ENCODE measurements at regions not wholly inside any gene's neighbourhood (a gene's known extent, or its start where the extent isn't known, plus 50 kb on each side); places are given as distances from the start of the nearest gene placed in this dataset.

DNA sequence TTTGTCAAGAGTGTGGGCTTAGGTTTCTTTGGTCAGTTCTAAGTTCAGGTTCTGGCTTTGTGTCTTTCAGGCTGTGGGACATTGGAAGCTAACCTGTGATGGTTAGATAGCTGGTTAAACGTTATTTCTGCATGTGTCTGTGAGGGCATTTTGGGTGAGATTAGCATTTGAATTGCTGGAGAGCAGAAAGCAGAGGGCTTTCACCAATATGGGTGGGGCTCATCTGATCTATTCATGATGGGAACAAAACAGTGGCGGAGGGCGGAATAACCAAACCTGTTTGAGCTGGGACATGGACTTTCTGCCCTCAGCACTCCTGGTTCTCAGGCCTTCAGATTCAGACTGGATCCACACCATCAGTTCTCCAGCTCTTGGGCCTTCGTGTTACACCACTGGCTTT, 195.4 kb downstream of the KLF13 start:
- no peak for DNase-seq (ENCODE audit: low spot score)
- no peak for TF ChIP-seq CTCF (IDR thresholded peaks at IDR 0.05; ENCODE audit: extremely low read depth, missing control alignments)

DNA sequence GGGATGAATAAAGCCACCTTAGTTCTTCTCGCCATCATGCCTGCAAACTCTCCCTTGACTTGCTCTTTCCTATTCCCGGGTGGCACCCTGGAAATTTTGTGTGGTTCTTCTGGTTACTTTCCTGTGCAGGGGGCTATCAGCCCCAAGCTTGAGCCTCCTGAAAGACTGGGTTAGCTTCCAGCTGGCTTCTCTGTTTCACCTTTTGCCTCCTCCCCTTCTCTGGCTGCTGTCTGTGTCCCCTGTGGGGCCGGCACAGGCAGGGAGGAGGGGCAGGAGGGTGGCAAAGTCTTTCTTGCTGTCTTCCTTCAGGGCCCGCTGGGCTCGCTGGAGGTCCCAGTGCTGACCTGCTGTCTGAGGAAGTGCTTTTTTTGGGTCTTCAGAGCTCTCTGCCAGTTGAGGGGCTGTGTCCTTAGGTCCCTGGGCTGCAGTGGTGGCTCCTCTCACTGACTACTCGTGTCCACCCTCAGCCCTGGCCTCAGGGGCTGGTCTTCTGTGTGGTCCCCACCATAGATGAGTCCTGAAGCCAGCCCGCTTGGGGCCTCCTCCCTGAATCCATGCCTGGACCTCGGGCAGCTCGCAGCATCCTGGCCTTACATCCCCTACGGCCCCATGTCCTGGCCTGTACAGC, 196.5 kb downstream of the KLF13 start:
- no peak for TF ChIP-seq CTCF (IDR thresholded peaks at IDR 0.05; ENCODE audit: extremely low read depth, missing control alignments)
- no peak for DNase-seq (ENCODE audit: low spot score)

DNA sequence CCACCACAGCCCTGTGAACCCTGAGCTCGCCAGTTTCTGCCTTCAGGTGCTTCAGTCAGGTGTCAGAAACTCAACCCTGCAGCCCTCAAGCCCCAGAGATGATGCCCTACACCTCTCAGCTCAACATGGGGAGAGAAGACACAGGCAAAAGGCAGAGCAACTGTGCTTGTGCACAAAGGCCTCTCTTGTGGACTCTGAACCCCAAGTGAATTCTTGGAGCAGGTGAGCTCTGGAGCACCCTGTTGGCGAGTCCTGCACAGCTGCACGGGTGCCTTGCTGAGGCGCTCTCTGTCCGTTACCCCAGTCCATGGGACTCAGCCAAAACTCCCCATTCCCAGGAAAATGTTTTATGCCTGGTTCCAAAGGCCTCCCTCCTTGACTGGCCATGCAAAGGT, 197.0 kb downstream of the KLF13 start:
- TF ChIP-seq CTCF (IDR thresholded peaks at IDR 0.05; ENCODE audit: extremely low read depth, missing control alignments) = no peak
- no peak for DNase-seq (ENCODE audit: low spot score)

- TF ChIP-seq CTCF (IDR thresholded peaks at IDR 0.05; ENCODE audit: extremely low read depth, missing control alignments) = no peak
- no peak for DNase-seq (ENCODE audit: low spot score)
Observed at GRCh38 chr15:31525185-31525695, 198.6 kb downstream of the KLF13 start.

GRCh38 chr15:31525988-31526665, 199.5 kb downstream of the KLF13 start:
- DNase-seq (ENCODE audit: low spot score) = no peak
- TF ChIP-seq CTCF (IDR thresholded peaks at IDR 0.05; ENCODE audit: extremely low read depth, missing control alignments) = no peak

DNA sequence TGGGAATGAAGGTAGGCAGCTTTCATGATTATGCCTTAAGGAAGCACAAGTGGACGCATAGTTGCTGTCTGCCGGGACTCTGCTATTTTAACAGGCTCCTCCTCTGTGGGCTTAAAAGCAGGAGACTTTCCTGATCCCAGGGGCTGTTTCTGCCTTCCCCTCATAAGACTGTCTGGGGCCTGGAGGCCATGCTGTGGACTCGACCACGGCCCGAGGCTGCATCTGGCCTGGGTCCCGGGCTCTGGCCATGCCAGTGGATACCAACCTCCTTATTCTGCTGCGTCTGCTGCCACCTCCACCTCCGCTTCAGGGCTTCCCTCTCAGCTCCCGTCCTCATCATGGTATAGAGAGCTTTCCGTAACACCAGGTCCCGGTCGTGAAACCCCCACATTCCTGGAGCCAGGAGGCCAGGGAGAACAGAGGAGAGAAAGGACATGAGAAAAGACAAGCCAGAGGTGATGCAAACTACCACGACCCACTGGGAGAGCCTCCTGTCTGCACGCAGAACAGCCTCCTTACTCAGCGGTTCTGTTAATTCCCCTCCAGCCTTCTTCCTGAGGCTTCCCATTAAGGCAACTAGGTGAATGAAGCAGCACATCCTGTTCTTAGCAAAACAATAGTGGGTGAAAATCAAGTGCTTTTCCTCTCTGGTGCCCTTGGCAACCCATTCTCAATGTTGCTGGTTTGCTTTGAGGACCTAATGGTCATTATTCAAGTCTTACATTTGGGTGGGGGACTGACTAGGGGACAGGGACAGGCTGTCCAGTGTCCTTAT, 200.5 kb downstream of the KLF13 start:
- no peak for TF ChIP-seq CTCF (IDR thresholded peaks at IDR 0.05; ENCODE audit: extremely low read depth, missing control alignments)
- DNase-seq (ENCODE audit: low spot score) = no peak

DNA sequence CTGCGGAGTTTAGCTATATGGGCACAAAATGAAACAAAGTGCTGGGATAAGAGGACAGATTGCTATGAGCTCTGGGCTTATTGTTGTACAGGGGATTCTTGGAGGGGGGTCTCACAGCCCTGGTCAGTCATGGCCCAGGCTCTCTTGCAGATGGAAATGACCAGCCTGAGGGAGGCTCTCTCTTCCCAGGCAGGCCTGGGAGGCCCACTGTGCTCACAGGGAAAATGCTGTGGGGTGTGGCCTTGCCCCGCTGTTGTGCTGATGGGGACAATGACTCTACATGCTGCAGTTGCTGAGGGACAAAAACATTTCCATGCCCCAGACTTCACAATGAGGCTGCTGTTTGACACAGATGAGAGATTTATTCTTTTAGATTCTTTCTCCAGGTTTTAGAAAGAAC, 202.2 kb downstream of the KLF13 start:
- no peak for DNase-seq (ENCODE audit: low spot score)
- TF ChIP-seq CTCF (IDR thresholded peaks at IDR 0.05; ENCODE audit: extremely low read depth, missing control alignments) = no peak

All from GM20000 (cell line).